ENCODE measurements at regions not wholly inside any gene's neighbourhood (a gene's known extent, or its start where the extent isn't known, plus 50 kb on each side); places are given as distances from the start of the nearest gene placed in this dataset.

GRCh38 chr6:95286874-95287273 lies 290.5 kb upstream of the MANEA start:
- TF ChIP-seq MTA2 (IDR thresholded peaks at IDR 0.05; ENCODE audit: low read depth) (no peak), SMC3 (conservative IDR thresholded peaks at IDR 0.05; ENCODE audit: insufficient read depth, low read depth, low read length) (no peak), CTCF (IDR thresholded peaks at IDR 0.05 in 2 of 3, conservative IDR thresholded peaks at IDR 0.05 in 1 of 3; ENCODE audit: insufficient read depth in 2 of 3, low read depth in 1 of 3, low read length in 3 of 3) (no peak)
